ENCODE measurements at regions not wholly inside any gene's neighbourhood (a gene's known extent, or its start where the extent isn't known, plus 50 kb on each side); places are given as distances from the start of the nearest gene placed in this dataset.

GRCh38 chr7:1286946-1287645 is 54.4 kb downstream of the UNCX start:
- Histone ChIP-seq H3K27me3 (ENCODE audit: insufficient read depth, low read length) (peaks cover 60% of the 10 kb centered on the region), H3K4me3 (ENCODE audit: low read length) (no peak overlapping the region), H3K36me3 (ENCODE audit: insufficient read depth, low read length) (no peaks in the 10 kb centered on the region), H3K4me1 (ENCODE audit: insufficient read depth, low read length) (peaks cover 8% of the 10 kb centered on the region), H2AFZ (ENCODE audit: low read depth, low read length) (no peak overlapping the region), H3K9me3 (ENCODE audit: low read length) (no peaks in the 10 kb centered on the region)

- Histone ChIP-seq H3K4me3 (ENCODE audit: low read length) (no peak overlapping the region), H3K27me3 (ENCODE audit: insufficient read depth, low read length) (peaks cover 65% of the 10 kb centered on the region), H3K4me1 (ENCODE audit: insufficient read depth, low read length) (peaks cover 8% of the 10 kb centered on the region), H3K36me3 (ENCODE audit: insufficient read depth, low read length) (no peaks in the 10 kb centered on the region), H3K9me3 (ENCODE audit: low read length) (no peaks in the 10 kb centered on the region), H2AFZ (ENCODE audit: low read depth, low read length) (no peak overlapping the region)
Measured at GRCh38 chr7:1287752-1288201, 55.1 kb downstream of the UNCX start.

GRCh38 chr7:1288390-1288995 is 55.8 kb downstream of the UNCX start:
- H3K9me3 ChIP-seq (ENCODE audit: low read length): no peaks in the 10 kb centered on the region
- peaks cover 8% of the 10 kb centered on the region for H3K4me1 ChIP-seq (ENCODE audit: insufficient read depth, low read length)
- H2AFZ ChIP-seq (ENCODE audit: low read depth, low read length): no peak overlapping the region
- H3K27me3 ChIP-seq (ENCODE audit: insufficient read depth, low read length): peaks cover 73% of the 10 kb centered on the region
- no peak overlapping the region for H3K4me3 ChIP-seq (ENCODE audit: low read length)
- H3K36me3 ChIP-seq (ENCODE audit: insufficient read depth, low read length): no peaks in the 10 kb centered on the region

GRCh38 chr7:1288996-1289551 is 56.4 kb downstream of the UNCX start:
- peaks cover 8% of the 10 kb centered on the region for H3K4me1 ChIP-seq (ENCODE audit: insufficient read depth, low read length)
- H3K36me3 ChIP-seq (ENCODE audit: insufficient read depth, low read length): no peaks in the 10 kb centered on the region
- H3K9me3 ChIP-seq (ENCODE audit: low read length): no peaks in the 10 kb centered on the region
- no peak overlapping the region for H3K4me3 ChIP-seq (ENCODE audit: low read length)
- H2AFZ ChIP-seq (ENCODE audit: low read depth, low read length): no peak overlapping the region
- peaks cover 76% of the 10 kb centered on the region for H3K27me3 ChIP-seq (ENCODE audit: insufficient read depth, low read length)

GRCh38 chr7:1289666-1290025 is 57.0 kb downstream of the UNCX start:
- Histone ChIP-seq H3K36me3 (ENCODE audit: insufficient read depth, low read length) (no peaks in the 10 kb centered on the region), H3K4me3 (ENCODE audit: low read length) (no peak overlapping the region), H3K4me1 (ENCODE audit: insufficient read depth, low read length) (peaks cover 8% of the 10 kb centered on the region), H3K27me3 (ENCODE audit: insufficient read depth, low read length) (peaks cover 75% of the 10 kb centered on the region), H3K9me3 (ENCODE audit: low read length) (no peaks in the 10 kb centered on the region), H2AFZ (ENCODE audit: low read depth, low read length) (no peak overlapping the region)

- Histone ChIP-seq H3K27me3 (ENCODE audit: insufficient read depth, low read length) (peaks cover 72% of the 10 kb centered on the region), H3K4me3 (ENCODE audit: low read length) (peak overlapping the region; percentile 36), H3K9me3 (ENCODE audit: low read length) (no peaks in the 10 kb centered on the region), H3K36me3 (ENCODE audit: insufficient read depth, low read length) (no peaks in the 10 kb centered on the region), H2AFZ (ENCODE audit: low read depth, low read length) (peak overlapping the region; percentile 63), H3K4me1 (ENCODE audit: insufficient read depth, low read length) (peaks cover 8% of the 10 kb centered on the region)
Measured at GRCh38 chr7:1290026-1290678, 57.5 kb downstream of the UNCX start.

- H3K4me1 ChIP-seq (ENCODE audit: insufficient read depth, low read length): peaks cover 8% of the 10 kb centered on the region
- no peaks in the 10 kb centered on the region for H3K36me3 ChIP-seq (ENCODE audit: insufficient read depth, low read length)
- no peaks in the 10 kb centered on the region for H3K9me3 ChIP-seq (ENCODE audit: low read length)
- peaks cover 65% of the 10 kb centered on the region for H3K27me3 ChIP-seq (ENCODE audit: insufficient read depth, low read length)
- H2AFZ ChIP-seq (ENCODE audit: low read depth, low read length): peak overlapping the region; percentile 63
- H3K4me3 ChIP-seq (ENCODE audit: low read length): peak overlapping the region; percentile 36
Measured at GRCh38 chr7:1290679-1291356, 58.1 kb downstream of the UNCX start.

GRCh38 chr7:1291357-1291689 is 58.7 kb downstream of the UNCX start:
- H3K9me3 ChIP-seq (ENCODE audit: low read length): no peaks in the 10 kb centered on the region
- peaks cover 8% of the 10 kb centered on the region for H3K4me1 ChIP-seq (ENCODE audit: insufficient read depth, low read length)
- H3K4me3 ChIP-seq (ENCODE audit: low read length): no peak overlapping the region
- H2AFZ ChIP-seq (ENCODE audit: low read depth, low read length): no peak overlapping the region
- H3K36me3 ChIP-seq (ENCODE audit: insufficient read depth, low read length): no peaks in the 10 kb centered on the region
- H3K27me3 ChIP-seq (ENCODE audit: insufficient read depth, low read length): peaks cover 64% of the 10 kb centered on the region

- Histone ChIP-seq H3K27me3 (ENCODE audit: insufficient read depth, low read length) (peaks cover 66% of the 10 kb centered on the region), H3K4me1 (ENCODE audit: insufficient read depth, low read length) (peaks cover 8% of the 10 kb centered on the region), H2AFZ (ENCODE audit: low read depth, low read length) (no peak overlapping the region), H3K36me3 (ENCODE audit: insufficient read depth, low read length) (no peaks in the 10 kb centered on the region), H3K4me3 (ENCODE audit: low read length) (no peak overlapping the region), H3K9me3 (ENCODE audit: low read length) (no peaks in the 10 kb centered on the region)
Measured at GRCh38 chr7:1291845-1292765, 59.4 kb downstream of the UNCX start.

GRCh38 chr7:1292972-1293830 is 60.5 kb downstream of the UNCX start:
- no peak overlapping the region for H3K4me3 ChIP-seq (ENCODE audit: low read length)
- H3K4me1 ChIP-seq (ENCODE audit: insufficient read depth, low read length): peaks cover 8% of the 10 kb centered on the region
- no peaks in the 10 kb centered on the region for H3K9me3 ChIP-seq (ENCODE audit: low read length)
- H2AFZ ChIP-seq (ENCODE audit: low read depth, low read length): no peak overlapping the region
- H3K36me3 ChIP-seq (ENCODE audit: insufficient read depth, low read length): no peaks in the 10 kb centered on the region
- H3K27me3 ChIP-seq (ENCODE audit: insufficient read depth, low read length): peaks cover 65% of the 10 kb centered on the region

- Histone ChIP-seq H2AFZ (ENCODE audit: low read depth, low read length) (no peak overlapping the region), H3K4me1 (ENCODE audit: insufficient read depth, low read length) (peaks cover 8% of the 10 kb centered on the region), H3K4me3 (ENCODE audit: low read length) (no peak overlapping the region), H3K9me3 (ENCODE audit: low read length) (no peaks in the 10 kb centered on the region), H3K27me3 (ENCODE audit: insufficient read depth, low read length) (peaks cover 63% of the 10 kb centered on the region), H3K36me3 (ENCODE audit: insufficient read depth, low read length) (no peaks in the 10 kb centered on the region)
Measured at GRCh38 chr7:1293950-1294411, 61.3 kb downstream of the UNCX start.
